Keratinocyte (primary cell): ENCODE measurements at regions not wholly inside any gene's neighbourhood (a gene's known extent, or its start where the extent isn't known, plus 50 kb on each side); places are given as distances from the start of the nearest gene placed in this dataset.

Source experiments
- DNase-seq: peaks from one replicate; pipeline ENCODE4 v3.0.0-alpha.2; 2011; ENCODE audit warnings: low read depth, missing footprints, low spot score
- FAIRE-seq: peaks from 2 replicates; lab custom pipeline; 2011; peaks lifted over from hg19 to GRCh38; lab: Jason Lieb, UNC
- H2AFZ ChIP-seq: 2 replicates; pipeline ENCODE4 v1.6.0; 2012; ENCODE audit warnings: low read length, control low read depth, inconsistent platforms; ENCODE audit not compliant: control insufficient read depth
- H3K27ac ChIP-seq: 2 replicates; pipeline ENCODE4 v1.5.1; 2011; ENCODE audit warnings: low read length; ENCODE audit not compliant: control insufficient read depth, insufficient read depth
- H3K27me3 ChIP-seq: 3 replicates; pipeline ENCODE4 v1.6.0; 2011; ENCODE audit warnings: low read length; ENCODE audit not compliant: control insufficient read depth, insufficient read depth; ENCODE audit errors: extremely low read depth
- H3K36me3 ChIP-seq, 2 experiments: 2 replicates in 1 of 2; 3 replicates in 1 of 2; pipeline ENCODE4 v1.5.1; 2011; ENCODE audit warnings: low read length in 2 of 2, mild to moderate bottlenecking in 1 of 2; ENCODE audit not compliant: control insufficient read depth in 2 of 2, insufficient read depth in 2 of 2; ENCODE audit errors: extremely low read depth in 1 of 2
- H3K4me1 ChIP-seq: 3 replicates; pipeline ENCODE4 v1.5.1; 2011; ENCODE audit warnings: low read length; ENCODE audit not compliant: control insufficient read depth, insufficient read depth; ENCODE audit errors: extremely low read depth
- H3K4me2 ChIP-seq: 3 replicates; pipeline ENCODE4 v1.6.0; 2011; ENCODE audit warnings: low read depth, low read length; ENCODE audit not compliant: control insufficient read depth, insufficient read depth; ENCODE audit errors: extremely low read depth
- H3K4me3 ChIP-seq, 3 experiments: fragments of 200-600 bp in 1 of 3; sonication (generic) in 1 of 3; 2 replicates in 2 of 3; 3 replicates in 1 of 3; pipeline ENCODE4 v1.5.1; 2011 to 2016; ENCODE audit warnings: low read length in 3 of 3, mild to moderate bottlenecking in 3 of 3, control low read depth in 2 of 3, inconsistent platforms in 1 of 3, low read depth in 1 of 3, mixed read lengths in 1 of 3, mixed run types in 1 of 3, moderate library complexity in 1 of 3; ENCODE audit not compliant: control insufficient read depth in 2 of 3, insufficient read depth in 2 of 3; ENCODE audit errors: extremely low read depth in 1 of 3
- H3K79me2 ChIP-seq: 2 replicates; pipeline ENCODE4 v1.6.0; 2012; ENCODE audit warnings: low read length; ENCODE audit not compliant: control insufficient read depth, insufficient read depth
- H3K9ac ChIP-seq: 3 replicates; pipeline ENCODE4 v1.6.0; 2011; ENCODE audit warnings: low read length; ENCODE audit not compliant: control insufficient read depth, insufficient read depth; ENCODE audit errors: extremely low read depth
- H3K9me1 ChIP-seq: 3 replicates; pipeline ENCODE4 v1.6.0; 2011; ENCODE audit warnings: low read length; ENCODE audit not compliant: control insufficient read depth, insufficient read depth; ENCODE audit errors: extremely low read depth
- H3K9me3 ChIP-seq: 2 replicates; pipeline ENCODE4 v1.5.1; 2012; ENCODE audit warnings: low read depth, low read length; ENCODE audit not compliant: control insufficient read depth
- H4K20me1 ChIP-seq: 3 replicates; pipeline ENCODE4 v1.6.0; 2011; ENCODE audit warnings: low read length; ENCODE audit not compliant: control insufficient read depth, insufficient read depth; ENCODE audit errors: extremely low read depth
- CTCF ChIP-seq, 3 experiments: IDR thresholded peaks in 1 of 3; conservative IDR thresholded peaks in 1 of 3; optimal IDR thresholded peaks in 1 of 3; 2 replicates in 2 of 3; 3 replicates in 1 of 3; pipeline versions ENCODE3 to v1.5.1; 2011; ENCODE audit warnings: low read length in 3 of 3, mild to moderate bottlenecking in 3 of 3, moderate library complexity in 2 of 3, control low read depth in 1 of 3, inconsistent platforms in 1 of 3; ENCODE audit not compliant: insufficient read depth in 2 of 3; ENCODE audit errors: extremely low read depth in 1 of 3
- EZH2 ChIP-seq: IDR thresholded peaks from one replicate; pipeline ENCODE4 v1.6.1; 2012; ENCODE audit warnings: inconsistent platforms, mild to moderate bottlenecking, low read length, moderate library complexity
- dilution Hi-C: fragments of 300-500 bp; cut with MboI; formaldehyde crosslinking; loops from one replicate; pipeline ENCODE4 v1.7.0; 2020; ENCODE audit warnings: low sequenced_read_pairs; ENCODE audit not compliant: extremely low pct_ligation_motif_present

- no peaks in the 10 kb centered on the region for H3K27me3 ChIP-seq
Observed at GRCh38 chr11:105344938-105345337, 205.4 kb upstream of the CARD18 start.

GRCh38 chr11:105334025-105334714, 194.6 kb upstream of the CARD18 start:
- H3K4me3 ChIP-seq, result no peak overlapping the region
- no peaks in the 10 kb centered on the region for H3K9me1 ChIP-seq
- no peaks in the 10 kb centered on the region for H3K79me2 ChIP-seq
- FAIRE-seq (no peak), DNase-seq (no peak)
- no peaks in the 10 kb centered on the region for H4K20me1 ChIP-seq
- no peak overlapping the region for H3K4me2 ChIP-seq
- TF ChIP-seq CTCF (optimal IDR thresholded peaks at IDR 0.05 in 1 of 3, IDR thresholded peaks at IDR 0.05 in 1 of 3, conservative IDR thresholded peaks at IDR 0.05 in 1 of 3; ENCODE audit: extremely low read depth in 1 of 3, insufficient read depth in 2 of 3, low read length in 3 of 3) (no peak), EZH2 (no peak)
- no peaks in the 10 kb centered on the region for H3K9me3 ChIP-seq
- H3K27ac ChIP-seq, result no peak overlapping the region
- H3K36me3 ChIP-seq, result no peaks in the 10 kb centered on the region
- no peak overlapping the region for H3K9ac ChIP-seq
- dilution Hi-C loops, result no loop called here
- no peak overlapping the region for H2AFZ ChIP-seq
- no peaks in the 10 kb centered on the region for H3K27me3 ChIP-seq
- no peaks in the 10 kb centered on the region for H3K4me1 ChIP-seq

More at GRCh38 chr11:105344938-105345337, 205.4 kb upstream of the CARD18 start:
- TF ChIP-seq CTCF (optimal IDR thresholded peaks at IDR 0.05 in 1 of 3, IDR thresholded peaks at IDR 0.05 in 1 of 3, conservative IDR thresholded peaks at IDR 0.05 in 1 of 3; ENCODE audit: extremely low read depth in 1 of 3, insufficient read depth in 2 of 3, low read length in 3 of 3) (no peak), EZH2 (no peak)
- FAIRE-seq (no peak), DNase-seq (no peak)
- no peaks in the 10 kb centered on the region for H3K4me1 ChIP-seq
- no peak overlapping the region for H2AFZ ChIP-seq
- H3K4me3 ChIP-seq, result no peak overlapping the region
- H3K9me3 ChIP-seq, result no peaks in the 10 kb centered on the region
- H3K9me1 ChIP-seq, result no peaks in the 10 kb centered on the region
- no peak overlapping the region for H3K27ac ChIP-seq
- H3K79me2 ChIP-seq, result no peaks in the 10 kb centered on the region
- no peaks in the 10 kb centered on the region for H3K36me3 ChIP-seq
- no peak overlapping the region for H3K9ac ChIP-seq
- dilution Hi-C loops, result no loop called here
- H3K4me2 ChIP-seq, result no peak overlapping the region
- no peaks in the 10 kb centered on the region for H4K20me1 ChIP-seq
